Neural progenitor cell (in vitro differentiated cells): ENCODE measurements at regions not wholly inside any gene's neighbourhood (a gene's known extent, or its start where the extent isn't known, plus 50 kb on each side); places are given as distances from the start of the nearest gene placed in this dataset.

Source experiments
- CTCF ChIP-seq: fragments of 200-600 bp; sonication (generic); IDR thresholded peaks from 2 replicates; pipeline ENCODE4 v1.5.1; 2017; ENCODE audit warnings: antibody characterized with exemption, mild to moderate bottlenecking
- EZH2 ChIP-seq: fragments of 200-600 bp; sonication (generic); IDR thresholded peaks from 2 replicates; pipeline ENCODE4 v1.6.1; 2017; ENCODE audit warnings: antibody characterized with exemption, mild to moderate bottlenecking, moderate library complexity
- EZH2phosphoT487 ChIP-seq: fragments of 200-600 bp; sonication (generic); IDR thresholded peaks from 2 replicates; pipeline ENCODE4 v1.6.1; 2017; ENCODE audit warnings: antibody characterized with exemption

- TF ChIP-seq CTCF (no peak), EZH2phosphoT487 (no peak), EZH2 (no peak)
Measured at GRCh38 chr2:39510140-39510539, 73.1 kb upstream of the MAP4K3 start.
